GM13976 (cell line): ENCODE measurements at regions not wholly inside any gene's neighbourhood (a gene's known extent, or its start where the extent isn't known, plus 50 kb on each side); places are given as distances from the start of the nearest gene placed in this dataset.

Experiments used
- DNase-seq: peaks from one replicate; pipeline ENCODE4 v3.0.0; 2012; ENCODE audit warnings: low spot score
- CTCF ChIP-seq: IDR thresholded peaks from 2 replicates; pipeline ENCODE4 v1.5.1; 2012; ENCODE audit warnings: borderline replicate concordance, mild to moderate bottlenecking; ENCODE audit not compliant: insufficient read depth; ENCODE audit errors: extremely low read depth, missing control alignments, control extremely low read depth
- in situ Hi-C: fragments of 300-500 bp; cut with MboI; formaldehyde crosslinking; loops from one replicate; pipeline ENCODE4 v1.12.0; 2022; ENCODE audit warnings: low sequenced_read_pairs, mixed read lengths, inconsistent platforms; ENCODE audit not compliant: unreplicated experiment

GRCh38 chr3:152011812-152012735 lies 138.6 kb downstream of the SUCNR1 start:
- no peak for TF ChIP-seq CTCF
- in situ Hi-C loops = no loop called here
- DNase-seq = no peak

- in situ Hi-C loops = no loop called here
- no peak for TF ChIP-seq CTCF
- DNase-seq = no peak
These were observed 146.1 kb downstream of the SUCNR1 start for GRCh38 chr3:152019508-152019907.

- DNase-seq = no peak
- no peak for TF ChIP-seq CTCF
- in situ Hi-C loops = no loop called here
These were observed 148.6 kb downstream of the SUCNR1 start for GRCh38 chr3:152021951-152022461.

- in situ Hi-C loops = no loop called here
- no peak for TF ChIP-seq CTCF
- DNase-seq = no peak
These were observed 152.7 kb downstream of the SUCNR1 start for GRCh38 chr3:152026033-152026556.

GRCh38 chr3:152030320-152030719 lies 156.9 kb downstream of the SUCNR1 start:
- in situ Hi-C loops = no loop called here
- no peak for TF ChIP-seq CTCF
- no peak for DNase-seq

GRCh38 chr3:152031321-152031720 lies 157.9 kb downstream of the SUCNR1 start:
- no peak for DNase-seq
- in situ Hi-C loops = no loop called here
- TF ChIP-seq CTCF = no peak
